Endothelial cell of umbilical vein (primary cell): ENCODE measurements at regions not wholly inside any gene's neighbourhood (a gene's known extent, or its start where the extent isn't known, plus 50 kb on each side); places are given as distances from the start of the nearest gene placed in this dataset.

ENCODE experiments used
- CTCF ChIP-seq, 2 donors: IDR thresholded peaks; 1 replicate in 1 of 2; 2 replicates in 1 of 2; pipeline ENCODE4 v1.5.1; 2011; ENCODE audit warnings: low read length in 2 of 2, mild to moderate bottlenecking in 2 of 2, moderate library complexity in 2 of 2, control low read depth in 1 of 2, inconsistent platforms in 1 of 2, low read depth in 1 of 2; ENCODE audit not compliant: insufficient read depth in 1 of 2; ENCODE audit errors: extremely low read depth in 1 of 2
- EZH2 ChIP-seq: IDR thresholded peaks from 2 replicates; pipeline ENCODE4 v1.6.1; 2012; ENCODE audit warnings: borderline replicate concordance, low read depth, mild to moderate bottlenecking, moderate library complexity, low read length, inconsistent platforms; ENCODE audit not compliant: severe bottlenecking
- FOS ChIP-seq: IDR thresholded peaks from 2 replicates; pipeline ENCODE4 v1.6.1; 2011; ENCODE audit warnings: mild to moderate bottlenecking, low read length, moderate library complexity, borderline replicate concordance; ENCODE audit not compliant: insufficient read depth

GRCh38 chr15:26051761-26052675 lies 188.9 kb upstream of the ATP10A start:
- TF ChIP-seq EZH2: no peak
- TF ChIP-seq CTCF (IDR thresholded peaks at IDR 0.05; ENCODE audit: extremely low read depth in 1 of 2, insufficient read depth in 1 of 2, low read depth in 1 of 2, low read length in 2 of 2): no peak
- no peak for TF ChIP-seq FOS
